DND-41 (cell line): ENCODE measurements at regions not wholly inside any gene's neighbourhood (a gene's known extent, or its start where the extent isn't known, plus 50 kb on each side); places are given as distances from the start of the nearest gene placed in this dataset.

ENCODE experiments used
- ATAC-seq: fragments of 200-7000 bp; cut with Tn5 transposase; 3 replicates; pipeline ENCODE4 v1.9.1; 2021; ENCODE audit warnings: low read depth; ENCODE audit not compliant: insufficient read depth
- DNase-seq: peaks from one replicate; pipeline ENCODE4 v3.0.0-alpha.2; 2020
- H2AFZ ChIP-seq: 2 replicates; pipeline ENCODE4 v1.6.0; 2012; ENCODE audit warnings: low read depth, low read length
- H3K27ac ChIP-seq: 2 replicates; pipeline ENCODE4 v1.5.1; 2012; ENCODE audit warnings: low read length, inconsistent platforms
- H3K27me3 ChIP-seq: fragments of 200-600 bp; sonication (generic); 2 replicates; pipeline ENCODE4 v1.6.0; 2012; ENCODE audit warnings: low read length, mild to moderate bottlenecking, inconsistent platforms; ENCODE audit not compliant: insufficient read depth, poor library complexity
- H3K36me3 ChIP-seq: 2 replicates; pipeline ENCODE4 v1.5.1; 2012; ENCODE audit warnings: low read length, inconsistent platforms; ENCODE audit not compliant: insufficient read depth
- H3K4me1 ChIP-seq: 2 replicates; pipeline ENCODE4 v1.5.1; 2012; ENCODE audit warnings: mild to moderate bottlenecking, low read length; ENCODE audit not compliant: insufficient read depth
- H3K4me2 ChIP-seq: 2 replicates; pipeline ENCODE4 v1.6.0; 2012; ENCODE audit warnings: mild to moderate bottlenecking, moderate library complexity, low read length, inconsistent platforms; ENCODE audit not compliant: insufficient read depth
- H3K4me3 ChIP-seq, 2 experiments: fragments of 200-600 bp in 1 of 2; shearing (Covaris generic) in 1 of 2; 2 replicates each; pipeline ENCODE4 v1.5.1; 2012 to 2016; ENCODE audit warnings: inconsistent platforms in 2 of 2, low read length in 2 of 2, mild to moderate bottlenecking in 2 of 2, low read depth in 1 of 2, moderate library complexity in 1 of 2
- H3K79me2 ChIP-seq: 2 replicates; pipeline ENCODE4 v1.6.0; 2012; ENCODE audit warnings: low read length, inconsistent platforms; ENCODE audit not compliant: insufficient read depth
- H3K9ac ChIP-seq: 2 replicates; pipeline ENCODE4 v1.6.0; 2012; ENCODE audit warnings: low read depth, mild to moderate bottlenecking, inconsistent platforms, low read length, moderate library complexity
- H3K9me3 ChIP-seq: 2 replicates; pipeline ENCODE4 v1.5.1; 2012; ENCODE audit warnings: low read length, moderate library complexity, mild to moderate bottlenecking, inconsistent platforms; ENCODE audit not compliant: insufficient read depth, severe bottlenecking
- H4K20me1 ChIP-seq: 2 replicates; pipeline ENCODE4 v1.6.0; 2012; ENCODE audit warnings: low read length; ENCODE audit not compliant: insufficient read depth
- CTCF ChIP-seq: IDR thresholded peaks from 2 replicates; pipeline ENCODE4 v1.5.1; 2012; ENCODE audit warnings: borderline replicate concordance, low read length, moderate library complexity, mild to moderate bottlenecking; ENCODE audit not compliant: poor library complexity, severe bottlenecking; ENCODE audit errors: extremely low read depth
- EZH2 ChIP-seq: IDR thresholded peaks from 3 replicates; pipeline ENCODE4 v1.6.1; 2012; ENCODE audit warnings: borderline replicate concordance, low read depth, mild to moderate bottlenecking, moderate library complexity, low read length, inconsistent platforms; ENCODE audit not compliant: severe bottlenecking

GRCh38 chr11:134628426-134628825, 216.4 kb upstream of the B3GAT1 start:
- Histone ChIP-seq H3K79me2 (no peaks in the 10 kb centered on the region), H3K4me3 (no peak overlapping the region)

DNA sequence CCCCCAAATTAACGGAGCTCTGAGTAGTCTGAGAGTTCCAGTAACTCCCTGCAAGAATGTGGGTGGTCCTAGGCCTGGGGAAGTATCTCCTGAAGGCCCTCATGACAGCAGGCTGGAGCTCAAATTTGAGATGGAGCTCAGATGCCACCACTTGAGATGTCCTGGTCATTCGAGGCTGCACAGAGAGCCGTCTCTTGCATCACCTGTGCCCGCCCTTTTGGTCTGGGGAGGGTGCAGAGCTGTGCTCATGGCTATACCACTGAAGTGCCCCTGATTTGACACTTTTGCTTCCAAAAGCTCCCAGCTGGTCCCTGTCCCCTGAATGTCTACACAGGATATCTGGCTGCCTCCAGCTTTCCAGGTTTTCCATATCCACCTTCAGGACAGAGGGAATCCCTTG, 214.0 kb upstream of the B3GAT1 start:
- Histone ChIP-seq H4K20me1 (no peaks in the 10 kb centered on the region), H3K4me2 (no peak overlapping the region), H3K4me3 (no peak overlapping the region), H3K27me3 (no peaks in the 10 kb centered on the region), H3K9me3 (no peaks in the 10 kb centered on the region), H3K4me1 (no peaks in the 10 kb centered on the region), H3K36me3 (no peaks in the 10 kb centered on the region), H3K9ac (no peak overlapping the region), H3K79me2 (no peaks in the 10 kb centered on the region), H3K27ac (no peak overlapping the region), H2AFZ (no peak overlapping the region)
- TF ChIP-seq EZH2 (no peak), CTCF (no peak)
- ATAC-seq = no peak
- no peak for DNase-seq

More at GRCh38 chr11:134628426-134628825, 216.4 kb upstream of the B3GAT1 start:
- DNase-seq (no peak), ATAC-seq (no peak)
- Histone ChIP-seq H3K27me3 (no peaks in the 10 kb centered on the region), H4K20me1 (no peaks in the 10 kb centered on the region), H3K9me3 (no peaks in the 10 kb centered on the region), H3K4me2 (no peak overlapping the region), H3K27ac (no peak overlapping the region), H3K9ac (no peak overlapping the region), H3K36me3 (no peaks in the 10 kb centered on the region), H3K4me1 (no peaks in the 10 kb centered on the region), H2AFZ (no peak overlapping the region)
- TF ChIP-seq EZH2 (no peak), CTCF (no peak)

DNA sequence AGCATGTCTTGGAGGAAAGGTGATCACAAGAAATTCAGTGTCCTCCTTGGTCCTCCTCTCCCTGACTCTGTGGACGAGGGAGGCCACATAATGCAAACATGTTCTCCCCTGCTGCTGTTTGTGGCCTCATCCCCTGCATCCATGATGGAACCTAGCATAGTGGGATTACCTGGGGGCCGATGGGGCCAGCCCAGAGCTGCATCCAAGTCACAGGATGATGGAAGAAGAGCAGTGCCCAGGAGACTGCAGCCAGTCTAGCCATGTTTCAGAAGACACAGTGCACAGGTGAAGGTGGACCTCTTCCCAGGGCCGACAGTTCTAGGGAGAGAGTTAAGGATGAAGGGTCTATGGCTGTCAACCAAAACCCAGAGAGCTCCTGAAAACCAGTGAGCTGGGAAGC, 213.6 kb upstream of the B3GAT1 start:
- Histone ChIP-seq H4K20me1 (no peaks in the 10 kb centered on the region), H3K4me2 (no peak overlapping the region), H3K4me3 (no peak overlapping the region), H3K27ac (no peak overlapping the region), H3K27me3 (no peaks in the 10 kb centered on the region), H2AFZ (no peak overlapping the region), H3K9me3 (no peaks in the 10 kb centered on the region), H3K36me3 (no peaks in the 10 kb centered on the region), H3K4me1 (no peaks in the 10 kb centered on the region), H3K9ac (no peak overlapping the region), H3K79me2 (no peaks in the 10 kb centered on the region)
- DNase-seq = no peak
- ATAC-seq = no peak
- TF ChIP-seq CTCF (no peak), EZH2 (no peak)

- DNase-seq (no peak), ATAC-seq (no peak)
- Histone ChIP-seq H4K20me1 (no peaks in the 10 kb centered on the region), H3K9ac (no peak overlapping the region), H3K36me3 (no peaks in the 10 kb centered on the region), H2AFZ (no peak overlapping the region), H3K4me2 (no peak overlapping the region), H3K27ac (no peak overlapping the region), H3K79me2 (no peaks in the 10 kb centered on the region), H3K9me3 (no peaks in the 10 kb centered on the region), H3K4me1 (no peaks in the 10 kb centered on the region), H3K27me3 (no peaks in the 10 kb centered on the region), H3K4me3 (no peak overlapping the region)
- TF ChIP-seq EZH2 (no peak), CTCF (no peak)
Observed at GRCh38 chr11:134625151-134625550, 213.1 kb upstream of the B3GAT1 start.
